Endodermal cell (in vitro differentiated cells): ENCODE measurements at regions not wholly inside any gene's neighbourhood (a gene's known extent, or its start where the extent isn't known, plus 50 kb on each side); places are given as distances from the start of the nearest gene placed in this dataset.

Experiments
- DNase-seq: peaks from one replicate; pipeline ENCODE4 v3.0.0-alpha.2; 2017
- H3K27ac ChIP-seq: 2 replicates; pipeline ENCODE4 v1.5.1; 2013; ENCODE audit warnings: mild to moderate bottlenecking, low read depth, low read length, moderate library complexity
- H3K27me3 ChIP-seq: 2 replicates; pipeline ENCODE4 v1.6.1; 2013; ENCODE audit warnings: mild to moderate bottlenecking, low read length, moderate library complexity; ENCODE audit not compliant: insufficient read depth, control insufficient read depth, poor library complexity, severe bottlenecking
- H3K36me3 ChIP-seq: 2 replicates; pipeline ENCODE4 v1.7.0; 2013; ENCODE audit warnings: mild to moderate bottlenecking, low read length, moderate library complexity; ENCODE audit not compliant: control insufficient read depth, insufficient read depth
- H3K4me1 ChIP-seq: one replicate; pipeline ENCODE4 v1.7.0; 2013; ENCODE audit warnings: low read length; ENCODE audit not compliant: control insufficient read depth, insufficient read depth
- H3K4me3 ChIP-seq: 2 replicates; pipeline ENCODE4 v1.5.1; 2013; ENCODE audit warnings: mild to moderate bottlenecking, low read length, moderate library complexity
- H3K9ac ChIP-seq: 2 replicates; pipeline ENCODE4 v1.6.1; 2013; ENCODE audit warnings: mild to moderate bottlenecking, low read length, moderate library complexity; ENCODE audit not compliant: poor library complexity, severe bottlenecking; ENCODE audit errors: extremely low read depth
- H3K9me3 ChIP-seq: 2 replicates; pipeline ENCODE4 v1.6.1; 2013; ENCODE audit warnings: mild to moderate bottlenecking, low read length, moderate library complexity; ENCODE audit not compliant: control insufficient read depth
- H3K27ac Mint-ChIP-seq: 2 replicates; pipeline ENCODE4 v1.8.0; 2020; ENCODE audit warnings: mixed read lengths
- H3K27me3 Mint-ChIP-seq: 2 replicates; pipeline ENCODE4 v1.8.0; 2021; ENCODE audit warnings: mild to moderate bottlenecking, mixed read lengths; ENCODE audit not compliant: insufficient read depth
- H3K36me3 Mint-ChIP-seq: 2 replicates; pipeline ENCODE4 v1.8.0; 2020; ENCODE audit warnings: low read depth, mixed read lengths
- H3K4me1 Mint-ChIP-seq: 2 replicates; pipeline ENCODE4 v1.8.0; 2020; ENCODE audit warnings: mixed read lengths
- H3K4me3 Mint-ChIP-seq: 2 replicates; pipeline ENCODE4 v1.8.0; 2020; ENCODE audit warnings: mild to moderate bottlenecking, moderate library complexity, mixed read lengths
- H3K9me3 Mint-ChIP-seq: 2 replicates; pipeline ENCODE4 v1.8.0; 2020; ENCODE audit warnings: mild to moderate bottlenecking, mixed read lengths
- CTCF ChIP-seq: fragments of 200-600 bp; sonication (generic); conservative IDR thresholded peaks from 2 replicates; pipeline ENCODE4 v1.5.0; 2021; ENCODE audit warnings: antibody characterized with exemption, mild to moderate bottlenecking
- WGBS, 2 experiments: methylation state at CpG; one replicate each; pipeline versions ENCODE4 v1.1.5 to v1.1.7; 2013; ENCODE audit warnings: missing lambda C conversion rate in 2 of 2, mixed read lengths in 1 of 2; ENCODE audit not compliant: insufficient coverage in 1 of 2, insufficient read length in 1 of 2; 5-methylcytosine and 5-hydroxymethylcytosine counted together

GRCh38 chr2:235194351-235194750, 242.5 kb downstream of the SH3BP4 start:
- 80% methylated on average over 2 of the region's 2 CpGs; no CpG with 5 or more reads in 1 of the 2 experiments for WGBS, 2 experiments
- TF ChIP-seq CTCF = no peak
- H3K4me3 Mint-ChIP-seq = no peak overlapping the region

GRCh38 chr2:235194836-235195235, 243.0 kb downstream of the SH3BP4 start:
- Mint-ChIP-seq H3K27me3 (peaks cover 12% of the 10 kb centered on the region), H3K36me3 (no peaks in the 10 kb centered on the region), H3K9me3 (no peaks in the 10 kb centered on the region), H3K27ac (no peak overlapping the region), H3K4me1 (no peaks in the 10 kb centered on the region), H3K4me3 (no peak overlapping the region)
- 86 to 95% methylated on average over 3 of the region's 3 CpGs for WGBS, 2 experiments
- Histone ChIP-seq H3K27me3 (no peaks in the 10 kb centered on the region), H3K27ac (no peak overlapping the region), H3K4me1 (no peaks in the 10 kb centered on the region), H3K9ac (no peak overlapping the region), H3K4me3 (no peak overlapping the region), H3K36me3 (no peaks in the 10 kb centered on the region), H3K9me3 (no peaks in the 10 kb centered on the region)
- no peak for TF ChIP-seq CTCF
- no peak for DNase-seq

More at GRCh38 chr2:235194351-235194750, 242.5 kb downstream of the SH3BP4 start:
- Histone ChIP-seq H3K4me3 (no peak overlapping the region), H3K27ac (no peak overlapping the region), H3K27me3 (no peaks in the 10 kb centered on the region), H3K9me3 (no peaks in the 10 kb centered on the region), H3K36me3 (no peaks in the 10 kb centered on the region), H3K4me1 (no peaks in the 10 kb centered on the region), H3K9ac (no peak overlapping the region)
- Mint-ChIP-seq H3K36me3 (no peaks in the 10 kb centered on the region), H3K27me3 (peaks cover 13% of the 10 kb centered on the region), H3K27ac (no peak overlapping the region), H3K9me3 (no peaks in the 10 kb centered on the region), H3K4me1 (no peaks in the 10 kb centered on the region)
- no peak for DNase-seq

DNA sequence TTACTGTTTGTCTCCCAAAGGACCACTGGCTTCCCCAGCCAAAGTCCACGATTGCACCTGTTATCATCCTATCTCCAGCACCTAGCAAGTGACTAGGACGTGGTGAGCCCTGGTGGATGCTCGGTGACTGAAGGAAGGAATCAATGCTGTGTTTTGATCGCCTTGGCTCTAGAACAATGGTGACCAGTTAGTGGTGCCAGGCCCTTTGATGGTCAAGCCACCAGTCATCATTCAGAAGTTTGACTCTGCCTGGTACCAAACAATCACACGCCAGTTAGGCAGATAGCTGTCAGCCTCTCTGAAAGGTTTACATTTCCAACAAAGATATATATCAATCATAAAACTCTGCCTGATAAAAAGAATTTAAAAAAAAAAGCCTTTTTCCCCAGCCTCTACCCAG, 244.1 kb downstream of the SH3BP4 start:
- H3K4me3 ChIP-seq = no peak overlapping the region
- Mint-ChIP-seq H3K27ac (no peak overlapping the region), H3K27me3 (peaks cover 12% of the 10 kb centered on the region), H3K4me1 (no peaks in the 10 kb centered on the region), H3K9me3 (no peaks in the 10 kb centered on the region), H3K4me3 (no peak overlapping the region), H3K36me3 (no peaks in the 10 kb centered on the region)
- no peak for TF ChIP-seq CTCF
- H3K4me1 ChIP-seq = no peaks in the 10 kb centered on the region
- H3K27me3 ChIP-seq = no peaks in the 10 kb centered on the region
- DNase-seq = no peak
- WGBS, 2 experiments = 93 to 100% methylated on average over 5 of the region's 5 CpGs
- no peaks in the 10 kb centered on the region for H3K9me3 ChIP-seq
- H3K36me3 ChIP-seq = no peaks in the 10 kb centered on the region
- H3K9ac ChIP-seq = no peak overlapping the region
- H3K27ac ChIP-seq = no peak overlapping the region
